ENCODE measurements at regions not wholly inside any gene's neighbourhood (a gene's known extent, or its start where the extent isn't known, plus 50 kb on each side); places are given as distances from the start of the nearest gene placed in this dataset.

DNA sequence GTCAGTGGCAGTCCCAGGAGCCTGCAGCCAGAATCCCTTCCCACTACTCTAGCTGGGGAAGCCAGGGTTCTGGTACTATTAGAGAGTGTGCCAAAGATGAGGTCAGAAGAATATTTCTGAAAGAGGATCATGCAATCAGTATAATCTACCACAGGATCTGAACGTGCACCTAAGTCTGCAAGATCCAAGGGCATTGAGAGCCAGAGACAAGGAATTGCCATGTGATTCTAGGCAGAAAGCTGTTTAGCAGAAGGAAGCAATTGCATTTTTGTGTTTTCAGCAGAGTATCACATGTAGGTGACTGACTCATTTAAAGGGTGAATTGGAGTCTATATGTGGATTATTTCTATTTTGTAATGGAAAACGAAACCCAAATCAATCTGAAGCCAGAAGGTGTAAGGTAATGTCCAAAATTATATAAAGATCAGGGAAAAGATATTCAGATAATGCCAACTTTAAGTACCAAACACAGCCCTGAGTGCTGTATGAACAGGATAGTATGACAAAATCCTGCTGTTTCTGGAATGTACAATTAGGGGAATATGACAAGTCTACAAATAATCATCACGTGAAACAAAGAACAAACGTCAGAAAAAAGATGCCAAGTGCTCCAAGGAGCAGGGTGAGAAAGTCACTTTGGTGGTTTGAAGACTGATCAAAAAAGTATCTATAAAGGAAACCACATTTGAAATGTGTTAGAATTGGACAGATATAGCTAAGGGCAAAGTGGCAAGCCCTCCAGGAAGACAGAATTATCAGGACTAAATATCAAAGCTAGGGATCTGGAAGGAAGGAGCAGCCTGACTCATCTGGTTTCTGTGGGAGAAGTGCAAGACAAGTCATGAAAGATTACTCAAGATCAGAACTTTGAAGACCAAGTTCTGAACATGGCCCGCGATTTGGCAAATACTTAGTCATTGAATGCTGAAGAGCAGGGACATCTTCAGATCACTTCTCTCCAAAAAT is 1036.6 kb downstream of the NTRK3 start:
- no peak overlapping the region for H3K56ac ChIP-seq (replicated peaks; ENCODE audit: insufficient read length, low read depth, low read length)
- peaks cover 0 to 3% (median 0%) of the 10 kb centered on the region in 4 experiments; a peak in 2 of 7 replicates for H3K27me3 ChIP-seq (replicated peaks in 1 of 4; ENCODE audit: control insufficient read depth in 3 of 4, extremely low read depth in 1 of 4, insufficient read depth in 3 of 4, low read length in 3 of 4)
- H3K79me2 ChIP-seq (ENCODE audit: control insufficient read depth in 1 of 2, insufficient read depth in 2 of 2, low read length in 2 of 2): no peaks in the 10 kb centered on the region
- H3K4me3 ChIP-seq (ENCODE audit: extremely low read depth in 1 of 4, insufficient read depth in 2 of 4, low read depth in 3 of 4, low read length in 4 of 4): no peak overlapping the region
- DNase-seq (ENCODE audit: low read depth in 1 of 2, low spot score in 2 of 2) (no peak), FAIRE-seq (no peak)
- ChIA-PET POLR2A (ENCODE audit: partially characterized antibody) (no interaction called here), CTCF (ENCODE audit: partially characterized antibody) (no interaction called here)
- no peak overlapping the region for H2BK5ac ChIP-seq (ENCODE audit: low read depth, low read length)
- H4K8ac ChIP-seq (ENCODE audit: extremely low read depth, insufficient read depth, low read length): no peak overlapping the region
- no peak overlapping the region for H3K18ac ChIP-seq (ENCODE audit: extremely low read depth, low read length)
- TF ChIP-seq E2F6 (IDR thresholded peaks at IDR 0.05) (no peak), JUND (IDR thresholded peaks at IDR 0.05; ENCODE audit: low read length) (no peak), JUN (IDR thresholded peaks at IDR 0.05; ENCODE audit: low read depth, low read length) (no peak), TBP (IDR thresholded peaks at IDR 0.05; ENCODE audit: low read depth, low read length) (no peak), BCL11A (IDR thresholded peaks at IDR 0.05; ENCODE audit: low read depth in 2 of 2, low read length in 2 of 2) (no peak), CEBPB (IDR thresholded peaks at IDR 0.05; ENCODE audit: low read depth, low read length) (no peak), ASH2L (IDR thresholded peaks at IDR 0.05; ENCODE audit: low read length) (no peak), SP4 (IDR thresholded peaks at IDR 0.05; ENCODE audit: low read length) (no peak), BRCA1 (IDR thresholded peaks at IDR 0.05; ENCODE audit: low read depth, low read length) (no peak), EZH2 (IDR thresholded peaks at IDR 0.05; ENCODE audit: low read depth, low read length, severe bottlenecking) (no peak)
- H3K9ac ChIP-seq (replicated peaks in 1 of 4; ENCODE audit: extremely low read depth in 1 of 4, low read depth in 3 of 4, low read length in 3 of 4): no peak overlapping the region
- no peak overlapping the region for H2BK120ac ChIP-seq (replicated peaks; ENCODE audit: low read depth, low read length)
- 91% methylated on average over 6 of the region's 6 CpGs; no CpG with 5 or more reads in 1 of the 2 experiments for WGBS, 2 experiments (ENCODE audit: extremely low coverage in 1 of 2, insufficient coverage in 1 of 2, insufficient read length in 1 of 2, insufficient replicate concordance in 2 of 2, low coverage in 1 of 2, low lambda C conversion rate in 2 of 2, missing lambda C conversion rate in 1 of 2)
- H3K9me3 ChIP-seq (ENCODE audit: insufficient read depth in 2 of 2, low read depth in 1 of 2, low read length in 1 of 2): no peaks in the 10 kb centered on the region
- H3K79me1 ChIP-seq (ENCODE audit: low read depth, low read length): no peaks in the 10 kb centered on the region
- H2AK5ac ChIP-seq (ENCODE audit: low read depth, low read length): no peak overlapping the region
- no peak overlapping the region for H2BK12ac ChIP-seq (ENCODE audit: low read depth, low read length)
- no peak overlapping the region for H4K91ac ChIP-seq (replicated peaks; ENCODE audit: insufficient read length, low read length)
- no peak overlapping the region for H3K14ac ChIP-seq (ENCODE audit: insufficient read length)
- no peaks in the 10 kb centered on the region for H4K20me1 ChIP-seq (replicated peaks in 1 of 2; ENCODE audit: control insufficient read depth in 1 of 2, insufficient read depth in 2 of 2, low read length in 2 of 2)
- H2AFZ ChIP-seq (ENCODE audit: low read length): no peak overlapping the region
- no peak overlapping the region for H3K27ac ChIP-seq (ENCODE audit: low read depth, low read length)
- H2BK15ac ChIP-seq (ENCODE audit: low read length): no peak overlapping the region
- H3K23me2 ChIP-seq (ENCODE audit: low read depth, low read length): no peaks in the 10 kb centered on the region
- H3K23ac ChIP-seq (ENCODE audit: insufficient read length): no peak overlapping the region
- H4K5ac ChIP-seq (ENCODE audit: insufficient read length, low read depth, low read length): no peak overlapping the region
- no peak overlapping the region for H3K4ac ChIP-seq (replicated peaks; ENCODE audit: insufficient read length, low read depth, low read length)
- no peak overlapping the region for H2BK20ac ChIP-seq (ENCODE audit: low read length)
- no peak overlapping the region for H3K4me2 ChIP-seq (ENCODE audit: insufficient read depth in 1 of 2, low read depth in 2 of 2, low read length in 2 of 2)
- no peaks in the 10 kb centered on the region for H3K36me3 ChIP-seq (ENCODE audit: control insufficient read depth in 2 of 4, insufficient read depth in 4 of 4, low read length in 3 of 4)
- H3K4me1 ChIP-seq (replicated peaks in 1 of 4; ENCODE audit: control insufficient read depth in 3 of 4, insufficient read depth in 4 of 4, low read length in 3 of 4): peaks cover 0 to 3% (median 0%) of the 10 kb centered on the region in 4 experiments; a peak in 1 of 7 replicates
